CD14-positive monocyte (primary cell): ENCODE measurements at regions not wholly inside any gene's neighbourhood (a gene's known extent, or its start where the extent isn't known, plus 50 kb on each side); places are given as distances from the start of the nearest gene placed in this dataset.
A peak's percentile ranks its signal among the peaks of the same experiment; 100 is the strongest.

Experiments used
- DNase-seq, 3 donors: peaks; one replicate each; pipeline ENCODE4 v3.0.0-alpha.2; 2011 to 2022
- H2AFZ ChIP-seq: 2 replicates; pipeline ENCODE4 v1.6.0; 2012; ENCODE audit warnings: mild to moderate bottlenecking, low read depth, low read length, inconsistent platforms; ENCODE audit not compliant: insufficient read depth, poor library complexity, severe bottlenecking
- H3K27ac ChIP-seq, 2 donors: 1 replicate in 1 of 2; 2 replicates in 1 of 2; pipeline ENCODE4 v1.5.1; 2012 to 2013; ENCODE audit warnings: low read length in 2 of 2, control low read depth in 1 of 2, inconsistent platforms in 1 of 2, low read depth in 1 of 2, mild to moderate bottlenecking in 1 of 2
- H3K27me3 ChIP-seq, 2 donors: one replicate each; pipeline versions ENCODE4 v1.6.0 to v1.6.1; 2011 to 2013; ENCODE audit warnings: low read length in 2 of 2; ENCODE audit not compliant: control insufficient read depth in 2 of 2, insufficient read depth in 2 of 2
- H3K36me3 ChIP-seq, 2 donors: replicated peaks in 1 of 2; 1 replicate in 1 of 2; 2 replicates in 1 of 2; pipeline versions ENCODE4 v1.5.1 to v1.6.1; 2012 to 2013; ENCODE audit warnings: low read length in 2 of 2, control low read depth in 1 of 2, inconsistent platforms in 1 of 2, mild to moderate bottlenecking in 1 of 2; ENCODE audit not compliant: insufficient read depth in 2 of 2, control insufficient read depth in 1 of 2
- H3K4me1 ChIP-seq, 2 donors: 1 replicate in 1 of 2; 2 replicates in 1 of 2; pipeline versions ENCODE4 v1.5.1 to v1.6.1; 2012 to 2013; ENCODE audit warnings: low read length in 2 of 2, control low read depth in 1 of 2, inconsistent platforms in 1 of 2, mild to moderate bottlenecking in 1 of 2, moderate library complexity in 1 of 2; ENCODE audit not compliant: insufficient read depth in 2 of 2, control insufficient read depth in 1 of 2
- H3K4me2 ChIP-seq: replicated peaks from 2 replicates; pipeline ENCODE3; 2012; ENCODE audit warnings: low read length, moderate library complexity, mild to moderate bottlenecking; ENCODE audit not compliant: poor library complexity, severe bottlenecking; ENCODE audit errors: extremely low read depth
- H3K4me3 ChIP-seq, 3 experiments: fragments of 200-600 bp in 1 of 3; sonication (generic) in 1 of 3; replicated peaks in 1 of 3; 1 replicate in 2 of 3; 2 replicates in 1 of 3; pipeline ENCODE4 v1.5.1; 2011 to 2013; ENCODE audit warnings: low read length in 3 of 3, mild to moderate bottlenecking in 3 of 3, control low read depth in 2 of 3, low read depth in 2 of 3, inconsistent platforms in 1 of 3, moderate library complexity in 1 of 3
- H3K79me2 ChIP-seq: 2 replicates; pipeline ENCODE4 v1.6.0; 2012; ENCODE audit warnings: mild to moderate bottlenecking, control low read depth, inconsistent platforms, low read length, moderate library complexity; ENCODE audit not compliant: insufficient read depth
- H3K9ac ChIP-seq: 2 replicates; pipeline ENCODE4 v1.6.0; 2017; ENCODE audit warnings: low read length, mild to moderate bottlenecking; ENCODE audit not compliant: insufficient read depth, poor library complexity, severe bottlenecking
- H3K9me3 ChIP-seq, 2 donors: replicated peaks in 1 of 2; 1 replicate in 1 of 2; 2 replicates in 1 of 2; pipeline versions ENCODE4 v1.5.1 to v1.6.1; 2012 to 2013; ENCODE audit warnings: low read length in 2 of 2, control low read depth in 1 of 2; ENCODE audit not compliant: control insufficient read depth in 1 of 2, insufficient read depth in 1 of 2
- H4K20me1 ChIP-seq: 2 replicates; pipeline ENCODE4 v1.6.0; 2012; ENCODE audit warnings: mild to moderate bottlenecking, low read length, control low read depth, moderate library complexity; ENCODE audit not compliant: insufficient read depth
- H3K27ac Mint-ChIP-seq, 7 donors: one replicate each; pipeline ENCODE4 v1.8.0; 2020; ENCODE audit warnings: mild to moderate bottlenecking in 7 of 7, mixed read lengths in 7 of 7, moderate library complexity in 6 of 7, inconsistent platforms in 2 of 7
- H3K27me3 Mint-ChIP-seq, 3 donors: one replicate each; pipeline ENCODE4 v1.8.0; 2021 to 2022; ENCODE audit warnings: low read depth in 3 of 3, mild to moderate bottlenecking in 3 of 3, mixed read lengths in 3 of 3, moderate library complexity in 3 of 3, inconsistent platforms in 1 of 3
- H3K36me3 Mint-ChIP-seq, 2 donors: one replicate each; pipeline ENCODE4 v1.8.0; 2020; ENCODE audit warnings: mixed read lengths in 2 of 2, inconsistent platforms in 1 of 2, mild to moderate bottlenecking in 1 of 2
- H3K4me1 Mint-ChIP-seq: one replicate; pipeline ENCODE4 v1.8.0; 2020; ENCODE audit warnings: mild to moderate bottlenecking, mixed read lengths
- H3K4me3 Mint-ChIP-seq, 2 donors: one replicate each; pipeline ENCODE4 v1.8.0; 2020; ENCODE audit warnings: mild to moderate bottlenecking in 2 of 2, mixed read lengths in 2 of 2, moderate library complexity in 1 of 2
- H3K9me3 Mint-ChIP-seq, 7 donors: one replicate each; pipeline ENCODE4 v1.8.0; 2020 to 2022; ENCODE audit warnings: mixed read lengths in 7 of 7, mild to moderate bottlenecking in 6 of 7, moderate library complexity in 6 of 7, inconsistent platforms in 2 of 7
- CTCF ChIP-seq: fragments of 200-600 bp; IDR thresholded peaks from one replicate; pipeline ENCODE4 v1.8.0; 2022; ENCODE audit warnings: antibody characterized with exemption, mild to moderate bottlenecking
- WGBS: methylation state at CpG from one replicate; pipeline ENCODE4 v1.1.5; 2013; ENCODE audit warnings: missing lambda C conversion rate; ENCODE audit not compliant: insufficient coverage; 5-methylcytosine and 5-hydroxymethylcytosine counted together
- intact Hi-C, 2 donors: fragments of 100-400 bp; cut with micrococcal nuclease; formaldehyde crosslinking; loops; one replicate each; pipeline versions ENCODE4 v1.15.0 to v1.15.1; 2023

- Mint-ChIP-seq H3K27ac (no peak overlapping the region), H3K4me3 (no peak overlapping the region), H3K4me1 (no peaks in the 10 kb centered on the region), H3K36me3 (no peaks in the 10 kb centered on the region), H3K27me3 (peaks cover 4 to 7% (median 5%) of the 10 kb centered on the region in 3 donors), H3K9me3 (peaks cover 0 to 6% (median 0%) of the 10 kb centered on the region in 7 donors)
- Histone ChIP-seq H3K27me3 (no peaks in the 10 kb centered on the region), H3K4me2 (no peak overlapping the region), H3K79me2 (no peaks in the 10 kb centered on the region), H3K36me3 (no peaks in the 10 kb centered on the region), H3K9ac (no peak overlapping the region), H3K9me3 (no peaks in the 10 kb centered on the region), H4K20me1 (no peaks in the 10 kb centered on the region), H3K27ac (no peak overlapping the region), H3K4me1 (no peaks in the 10 kb centered on the region), H2AFZ (no peak overlapping the region), H3K4me3 (no peak overlapping the region)
- DNase-seq = no peak
- no peak for TF ChIP-seq CTCF
- intact Hi-C loops = no loop called here
- 93% methylated on average over 6 of the region's 7 CpGs for WGBS
Measured at GRCh38 chr1:30225357-30225756, 498.0 kb downstream of the MATN1 start.

GRCh38 chr1:30219675-30220074 lies 503.7 kb downstream of the MATN1 start:
- Mint-ChIP-seq H3K9me3 (peaks cover 0 to 6% (median 0%) of the 10 kb centered on the region in 7 donors), H3K36me3 (no peaks in the 10 kb centered on the region), H3K4me3 (peak overlapping the region in 1 of 2 donors; percentile 3), H3K27ac (no peak overlapping the region), H3K4me1 (no peaks in the 10 kb centered on the region), H3K27me3 (peaks cover 2 to 7% (median 2%) of the 10 kb centered on the region in 3 donors)
- Histone ChIP-seq H2AFZ (no peak overlapping the region), H3K27me3 (no peaks in the 10 kb centered on the region), H3K4me3 (no peak overlapping the region), H4K20me1 (no peaks in the 10 kb centered on the region), H3K4me2 (no peak overlapping the region), H3K9me3 (no peaks in the 10 kb centered on the region), H3K4me1 (no peaks in the 10 kb centered on the region), H3K9ac (no peak overlapping the region), H3K36me3 (no peaks in the 10 kb centered on the region), H3K79me2 (no peaks in the 10 kb centered on the region), H3K27ac (no peak overlapping the region)
- WGBS = 88% methylated on average over 4 of the region's 4 CpGs
- no peak for TF ChIP-seq CTCF
- DNase-seq = no peak
- intact Hi-C loops = no loop called here
